ENCODE measurements at regions not wholly inside any gene's neighbourhood (a gene's known extent, or its start where the extent isn't known, plus 50 kb on each side); places are given as distances from the start of the nearest gene placed in this dataset.

- H3K36me3 ChIP-seq (ENCODE audit: control insufficient read depth, insufficient read depth, low read length): no peaks in the 10 kb centered on the region
- H3K9ac ChIP-seq (ENCODE audit: low read depth, low read length): no peak overlapping the region
- TF ChIP-seq ELK1 (IDR thresholded peaks at IDR 0.05; ENCODE audit: borderline replicate concordance, low read depth, low read length) (no peak), RFX5 (IDR thresholded peaks at IDR 0.05; ENCODE audit: low read depth, low read length) (no peak), BHLHE40 (IDR thresholded peaks at IDR 0.05; ENCODE audit: low read depth, low read length) (no peak), POLR2A (IDR thresholded peaks at IDR 0.05; ENCODE audit: low read depth, low read length) (no peak), FOS (IDR thresholded peaks at IDR 0.05; ENCODE audit: low read depth, low read length) (no peak), RCOR1 (IDR thresholded peaks at IDR 0.05; ENCODE audit: insufficient replicate concordance, low read length) (no peak)
- dilution Hi-C loops (cut with HindIII; ENCODE audit: low sequenced_read_pairs, unreplicated experiment): no loop called here
- no TSS peak for BruUV-seq (replicated peaks)
- in situ Hi-C loops (cut with MboI; ENCODE audit: low sequenced_read_pairs): loop anchor here (25.0 kb wide), 3 partner anchors 621 to 1021 kb away; partner anchors contain the start of gene DCPS
- no peaks in the 10 kb centered on the region for H3K27me3 ChIP-seq (ENCODE audit: control insufficient read depth, insufficient read depth, low read length)
- no peak overlapping the region for H3K18ac ChIP-seq (ENCODE audit: low read depth, low read length)
- H3K4me1 ChIP-seq (ENCODE audit: control insufficient read depth, insufficient read depth, low read length): no peaks in the 10 kb centered on the region
- no peak overlapping the region for H3K23ac ChIP-seq (ENCODE audit: low read depth, low read length)
- no peak overlapping the region for H3K4ac ChIP-seq (ENCODE audit: low read depth, low read length)
- CTCF ChIA-PET: interaction anchor here (0.6 kb wide), 1 partner anchor 1049 kb away, joined by 3 read pairs; no protein-coding TSS in a partner anchor
- no peak overlapping the region for H3K4me3 ChIP-seq (ENCODE audit: insufficient read depth, low read depth, low read length)
- no peak overlapping the region for H2BK5ac ChIP-seq (ENCODE audit: low read depth, low read length, poor library complexity, severe bottlenecking)
- no CpG with 5 or more reads among the region's 2 CpGs for whole genome bisulfite sequencing, 2 experiments (ENCODE audit: extremely low coverage in 2 of 2, insufficient read length in 1 of 2)
- H3K9me3 ChIP-seq (ENCODE audit: control insufficient read depth, insufficient read depth, low read length): no peaks in the 10 kb centered on the region
- H3K4me2 ChIP-seq (ENCODE audit: low read depth, low read length): no peak overlapping the region
- intact Hi-C loops (cut with micrococcal nuclease): no loop called here
- no peak overlapping the region for H4K8ac ChIP-seq (ENCODE audit: low read depth in 2 of 2, low read length in 2 of 2)
- no peak overlapping the region for H2BK20ac ChIP-seq (ENCODE audit: low read depth, low read length)
- H4K5ac ChIP-seq (ENCODE audit: low read depth, low read length): no peak overlapping the region
- no peak overlapping the region for H2AFZ ChIP-seq (replicated peaks; ENCODE audit: low read length, poor library complexity)
- H3K79me1 ChIP-seq (ENCODE audit: low read depth in 1 of 2, low read length in 2 of 2): no peaks in the 10 kb centered on the region
- no peak for DNase-seq
- H3K14ac ChIP-seq (replicated peaks; ENCODE audit: low read depth, low read length): no peak overlapping the region
- POLR2A ChIA-PET (ENCODE audit: unreplicated experiment): no interaction called here
- no peak overlapping the region for H2BK15ac ChIP-seq (ENCODE audit: low read depth, low read length)
- H2AK9ac ChIP-seq (replicated peaks; ENCODE audit: low read depth, low read length, poor library complexity): no peak overlapping the region
- H3K56ac ChIP-seq (ENCODE audit: extremely low read depth, insufficient read depth, low read length): no peak overlapping the region
- H2BK120ac ChIP-seq (ENCODE audit: low read depth, low read length): no peak overlapping the region
- H3K27ac ChIP-seq (ENCODE audit: insufficient read depth, low read length): no peak overlapping the region
- ATAC-seq (ENCODE audit: low read depth): no peak
- no peak overlapping the region for H4K91ac ChIP-seq (ENCODE audit: insufficient read depth, low read depth, low read length)
- no peaks in the 10 kb centered on the region for H3K9me1 ChIP-seq (ENCODE audit: insufficient read depth, low read length)
- no peak overlapping the region for H2AK5ac ChIP-seq (ENCODE audit: low read depth, low read length)
- no peaks in the 10 kb centered on the region for H4K20me1 ChIP-seq (ENCODE audit: insufficient read depth, low read length)
Observed at GRCh38 chr11:127332896-127333295, 332.3 kb upstream of the KIRREL3 start.
